ENCODE measurements at regions not wholly inside any gene's neighbourhood (a gene's known extent, or its start where the extent isn't known, plus 50 kb on each side); places are given as distances from the start of the nearest gene placed in this dataset.

- DNase-seq: no peak
These were observed 369.6 kb downstream of the DUSP6 start for GRCh38 chr12:88982694-88983093.

- DNase-seq: no peak
These were observed 375.2 kb downstream of the DUSP6 start for GRCh38 chr12:88977115-88977514.

GRCh38 chr12:88973998-88974397 lies 378.3 kb downstream of the DUSP6 start:
- DNase-seq: no peak

GRCh38 chr12:88970740-88971139 lies 381.6 kb downstream of the DUSP6 start:
- DNase-seq: no peak

- DNase-seq: no peak
These were observed 383.2 kb downstream of the DUSP6 start for GRCh38 chr12:88969127-88969526.

- no peak for DNase-seq
These were observed 380.1 kb upstream of the KITLG start for GRCh38 chr12:88960213-88960878.

- no peak for DNase-seq
These were observed 378.7 kb upstream of the KITLG start for GRCh38 chr12:88958946-88959345.

- no peak for DNase-seq
These were observed 377.9 kb upstream of the KITLG start for GRCh38 chr12:88958153-88958552.

- no peak for DNase-seq
These were observed 377.1 kb upstream of the KITLG start for GRCh38 chr12:88957358-88957757.

- no peak for DNase-seq
These were observed 375.3 kb upstream of the KITLG start for GRCh38 chr12:88955531-88955930.

- DNase-seq: no peak
These were observed 372.8 kb upstream of the KITLG start for GRCh38 chr12:88953029-88953586.

GRCh38 chr12:88952562-88952942 lies 372.3 kb upstream of the KITLG start:
- no peak for DNase-seq

- no peak for DNase-seq
These were observed 371.7 kb upstream of the KITLG start for GRCh38 chr12:88951860-88952561.

GRCh38 chr12:88951177-88951576 lies 370.9 kb upstream of the KITLG start:
- no peak for DNase-seq

GRCh38 chr12:88947486-88948043 lies 367.3 kb upstream of the KITLG start:
- DNase-seq: no peak

GRCh38 chr12:88946372-88946997 lies 366.2 kb upstream of the KITLG start:
- DNase-seq: no peak

- no peak for DNase-seq
These were observed 364.9 kb upstream of the KITLG start for GRCh38 chr12:88945051-88945732.

GRCh38 chr12:88944397-88944796 lies 364.1 kb upstream of the KITLG start:
- DNase-seq: no peak

- DNase-seq: no peak
These were observed 360.6 kb upstream of the KITLG start for GRCh38 chr12:88940854-88941253.

GRCh38 chr12:88935856-88936255 lies 355.6 kb upstream of the KITLG start:
- DNase-seq: no peak

- no peak for DNase-seq
These were observed 354.0 kb upstream of the KITLG start for GRCh38 chr12:88934163-88934747.

- DNase-seq: no peak
These were observed 352.2 kb upstream of the KITLG start for GRCh38 chr12:88932457-88932856.

- DNase-seq: no peak
These were observed 351.3 kb upstream of the KITLG start for GRCh38 chr12:88931598-88931997.

Measured in activated CD8-positive, alpha-beta memory T cell treated with anti-CD3 and anti-CD28 coated beads, Interleukin-2, amount 50 U/mL, for 4 hours (primary cell).